Large intestine (tissue), 3 donors: ENCODE measurements at regions not wholly inside any gene's neighbourhood (a gene's known extent, or its start where the extent isn't known, plus 50 kb on each side); places are given as distances from the start of the nearest gene placed in this dataset.
A peak's percentile ranks its signal among the peaks of the same experiment; 100 is the strongest.

Source experiments
- DNase-seq, 2 donors: peaks; one replicate each; pipeline versions ENCODE4 v3.0.0 to v3.0.0-alpha.2; 2013
- H3K27ac ChIP-seq: one replicate; pipeline ENCODE4 v1.5.1; 2013; ENCODE audit warnings: low read length
- H3K27me3 ChIP-seq: 2 replicates; pipeline ENCODE4 v1.6.1; 2013; ENCODE audit warnings: low read length; ENCODE audit not compliant: control insufficient read depth, insufficient read depth
- H3K36me3 ChIP-seq: 2 replicates; pipeline ENCODE4 v1.6.1; 2013; ENCODE audit warnings: low read length; ENCODE audit not compliant: control insufficient read depth, insufficient read depth
- H3K4me1 ChIP-seq: one replicate; pipeline ENCODE4 v1.6.1; 2013; ENCODE audit warnings: low read length; ENCODE audit not compliant: control insufficient read depth, insufficient read depth
- H3K4me3 ChIP-seq: one replicate; pipeline ENCODE4 v1.5.1; 2013; ENCODE audit warnings: low read length
- H3K9me3 ChIP-seq: one replicate; pipeline ENCODE4 v1.6.1; 2013; ENCODE audit warnings: mild to moderate bottlenecking, low read depth, low read length, moderate library complexity; ENCODE audit not compliant: control insufficient read depth
- WGBS: methylation state at CpG from one replicate; pipeline ENCODE4 v1.1.5; 2013; ENCODE audit warnings: low lambda C conversion rate; ENCODE audit not compliant: insufficient coverage; 5-methylcytosine and 5-hydroxymethylcytosine counted together

DNA sequence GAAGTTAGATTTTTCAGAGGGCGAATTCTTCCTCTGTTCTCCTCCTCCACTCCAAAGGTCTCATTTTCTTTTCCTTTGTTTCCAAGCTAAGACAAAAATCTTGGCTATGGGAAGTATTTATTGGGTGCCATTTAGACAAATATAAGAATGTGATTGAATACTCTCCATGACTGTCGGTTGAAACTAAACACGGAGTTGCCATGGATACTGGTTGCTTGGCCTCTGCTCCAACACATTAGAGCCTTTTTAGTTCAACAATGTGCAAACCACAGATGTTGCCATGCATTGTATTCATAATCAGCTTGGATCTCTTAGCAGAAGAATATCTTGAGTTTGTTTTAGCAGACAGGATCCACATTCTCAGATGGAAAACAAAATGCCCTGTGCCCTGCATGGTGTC is 366.5 kb upstream of the LCORL start:
- no peaks in the 10 kb centered on the region for H3K36me3 ChIP-seq
- H3K4me1 ChIP-seq = no peaks in the 10 kb centered on the region
- no peak overlapping the region for H3K4me3 ChIP-seq
- DNase-seq = no peak
- no peaks in the 10 kb centered on the region for H3K27me3 ChIP-seq
- WGBS = 67% methylated on average over 1 of the region's 3 CpGs
- H3K27ac ChIP-seq = no peak overlapping the region
- H3K9me3 ChIP-seq = no peaks in the 10 kb centered on the region

DNA sequence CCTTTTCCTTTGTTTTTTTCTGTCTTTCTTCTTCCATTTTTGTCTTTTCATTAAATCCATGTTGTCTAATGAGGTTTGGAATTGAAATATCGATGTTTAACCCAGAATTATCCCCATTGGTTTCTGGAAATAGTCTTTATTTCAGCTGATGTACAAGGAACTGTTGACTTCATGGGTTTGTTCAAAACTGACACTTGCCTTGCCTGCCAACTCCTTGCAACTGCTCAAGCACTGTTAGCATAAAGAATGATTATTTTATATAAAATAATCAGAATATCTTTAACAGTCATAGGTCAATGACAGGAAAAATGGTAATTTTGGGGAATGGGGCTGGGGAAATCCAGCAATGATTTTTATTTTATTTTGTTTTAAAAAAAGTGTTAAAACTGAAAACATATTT is 359.6 kb upstream of the LCORL start:
- Histone ChIP-seq H3K4me3 (no peak overlapping the region), H3K9me3 (no peaks in the 10 kb centered on the region), H3K4me1 (no peaks in the 10 kb centered on the region), H3K36me3 (no peaks in the 10 kb centered on the region), H3K27ac (no peak overlapping the region), H3K27me3 (no peaks in the 10 kb centered on the region)
- DNase-seq = no peak
- no CpG with 5 or more reads among the region's 1 CpG for WGBS

DNA sequence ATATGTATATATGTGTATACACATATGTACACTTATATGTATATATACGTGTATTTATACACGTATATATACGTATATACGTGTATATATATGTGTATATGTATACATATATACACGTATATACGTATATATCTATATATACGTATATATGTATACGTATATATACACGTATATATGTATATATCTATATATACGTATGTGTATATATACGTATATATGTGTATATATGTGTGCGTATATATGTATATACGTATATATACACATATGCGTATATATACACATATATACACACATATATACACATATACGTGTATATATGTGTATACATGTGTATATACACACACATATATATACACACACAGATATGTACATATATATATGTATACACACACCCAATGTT is 348.0 kb upstream of the LCORL start:
- no peaks in the 10 kb centered on the region for H3K4me1 ChIP-seq
- H3K9me3 ChIP-seq = peaks cover 8% of the 10 kb centered on the region
- H3K4me3 ChIP-seq = no peak overlapping the region
- no peak for DNase-seq
- H3K27me3 ChIP-seq = no peaks in the 10 kb centered on the region
- 95% methylated on average over 6 of the region's 15 CpGs for whole genome bisulfite sequencing
- H3K36me3 ChIP-seq = no peaks in the 10 kb centered on the region
- H3K27ac ChIP-seq = no peak overlapping the region

DNA sequence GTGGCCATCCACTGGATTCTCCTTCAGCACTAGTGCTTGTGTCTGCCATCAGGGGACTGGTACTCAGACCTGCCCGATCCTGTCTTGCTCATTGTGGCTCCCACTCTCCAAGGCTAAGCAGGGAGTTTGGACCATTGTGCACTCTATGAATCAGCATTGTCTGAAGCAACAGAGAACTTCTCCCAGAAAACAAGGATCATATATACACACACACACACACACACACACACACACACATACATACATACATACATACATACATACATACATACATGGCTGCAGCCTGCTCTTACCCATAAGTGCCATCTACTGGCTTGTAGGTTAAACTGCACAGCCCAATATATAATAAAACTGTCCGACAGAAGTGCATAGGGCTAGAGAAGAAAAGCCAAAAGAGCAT is 345.3 kb upstream of the LCORL start:
- 43% methylated on average over 1 of the region's 2 CpGs for WGBS
- Histone ChIP-seq H3K27ac (no peak overlapping the region), H3K36me3 (no peaks in the 10 kb centered on the region), H3K4me3 (no peak overlapping the region), H3K4me1 (no peaks in the 10 kb centered on the region), H3K9me3 (peaks cover 6% of the 10 kb centered on the region), H3K27me3 (no peaks in the 10 kb centered on the region)
- DNase-seq = peak; percentile 20 to 53

DNA sequence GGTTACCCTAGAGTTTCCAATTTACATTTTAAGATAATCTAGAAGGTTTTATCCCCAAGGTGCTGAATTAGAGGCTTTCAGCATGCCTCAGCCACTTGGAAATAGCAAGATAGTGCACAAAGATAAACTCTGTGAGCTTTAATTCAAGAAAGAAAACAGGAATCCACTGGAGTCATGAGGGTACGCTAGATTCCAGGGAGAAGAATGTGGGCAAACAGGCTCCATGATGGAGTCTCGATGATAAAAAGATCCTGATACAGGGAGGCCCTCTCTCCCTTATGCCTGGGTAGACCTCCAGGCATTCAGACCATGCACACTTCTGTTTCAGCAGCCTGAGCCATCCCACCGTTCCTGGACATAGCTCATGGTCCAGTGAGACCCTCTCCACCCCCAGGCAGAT is 344.6 kb upstream of the LCORL start:
- DNase-seq = no peak
- Histone ChIP-seq H3K9me3 (peaks cover 6% of the 10 kb centered on the region), H3K4me1 (no peaks in the 10 kb centered on the region), H3K27me3 (no peaks in the 10 kb centered on the region), H3K36me3 (no peaks in the 10 kb centered on the region), H3K27ac (no peak overlapping the region), H3K4me3 (no peak overlapping the region)
- WGBS = no CpG with 5 or more reads among the region's 3 CpGs

DNA sequence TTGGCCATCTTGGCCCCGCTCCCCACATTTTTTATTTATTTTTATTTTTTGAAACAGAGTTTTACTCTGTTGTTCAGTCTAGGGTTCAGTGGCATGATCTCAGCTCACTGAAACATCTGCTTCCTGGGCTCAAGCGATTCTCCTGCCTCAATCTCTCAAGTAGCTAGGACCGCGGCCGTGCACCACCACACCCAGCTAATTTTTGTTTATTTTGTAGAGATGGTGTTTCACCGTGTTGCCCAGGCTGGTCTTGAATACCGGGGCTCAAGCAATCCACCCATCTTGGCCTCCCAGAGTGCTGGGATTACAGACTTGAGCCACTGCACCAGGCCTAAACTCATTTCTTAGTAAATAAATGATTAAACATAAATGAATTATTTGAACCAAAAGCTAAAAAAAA is 322.0 kb upstream of the LCORL start:
- no peaks in the 10 kb centered on the region for H3K9me3 ChIP-seq
- H3K27me3 ChIP-seq = no peaks in the 10 kb centered on the region
- no peak overlapping the region for H3K27ac ChIP-seq
- no peak overlapping the region for H3K4me3 ChIP-seq
- DNase-seq = no peak
- no peaks in the 10 kb centered on the region for H3K36me3 ChIP-seq
- H3K4me1 ChIP-seq = no peaks in the 10 kb centered on the region
- no CpG with 5 or more reads among the region's 7 CpGs for WGBS

DNA sequence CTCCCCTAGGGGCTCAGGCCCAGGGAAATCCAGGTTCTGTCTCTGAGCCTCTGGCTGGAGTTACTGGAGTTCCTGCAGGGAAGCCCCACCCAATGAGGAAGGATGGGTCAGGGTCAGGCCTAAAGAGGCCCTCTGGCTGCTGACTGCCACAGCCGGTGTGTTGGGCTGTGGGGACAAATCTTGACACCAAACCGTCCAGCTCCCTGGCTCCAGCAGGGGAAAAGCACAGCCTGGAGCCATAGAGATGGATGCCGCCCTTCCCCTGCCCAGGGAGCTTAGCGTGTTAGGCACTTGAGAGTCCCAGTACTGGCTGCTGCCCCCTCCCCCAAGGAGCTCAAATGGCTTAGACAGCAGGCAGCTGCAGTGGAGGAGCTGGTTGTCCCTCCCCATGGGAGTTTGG is 321.3 kb upstream of the LCORL start:
- H3K27ac ChIP-seq = no peak overlapping the region
- WGBS = no CpG with 5 or more reads among the region's 4 CpGs

DNA sequence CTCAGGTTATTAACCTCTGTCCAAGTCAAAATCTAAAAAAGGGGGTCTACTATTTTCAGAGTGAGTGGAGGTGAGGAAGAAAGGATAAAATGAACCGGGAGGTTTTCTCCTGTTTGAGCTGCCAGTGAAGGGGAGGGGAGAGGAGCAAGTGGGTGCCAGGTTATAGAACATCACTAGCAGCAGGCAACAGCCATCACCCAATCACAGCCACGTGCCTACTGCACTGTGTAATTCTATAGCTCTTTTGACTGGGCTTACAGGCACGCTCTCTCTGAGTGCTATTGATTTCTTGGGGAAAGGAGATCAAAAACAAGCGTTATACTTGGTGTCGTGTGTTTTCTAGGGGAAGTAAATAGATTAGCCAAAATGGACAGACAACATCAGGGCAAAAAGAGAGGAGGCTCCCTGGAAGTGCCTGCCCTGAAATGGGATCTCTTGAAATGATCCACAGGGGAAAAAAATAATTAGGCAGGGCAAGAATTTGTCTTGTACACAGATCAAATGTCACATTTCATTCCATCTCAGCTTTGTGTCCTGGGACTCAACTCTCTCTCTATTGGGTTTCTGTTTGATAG is 300.5 kb upstream of the LCORL start:
- Histone ChIP-seq H3K27me3 (no peaks in the 10 kb centered on the region), H3K36me3 (no peaks in the 10 kb centered on the region), H3K4me1 (no peaks in the 10 kb centered on the region), H3K9me3 (peaks cover 2% of the 10 kb centered on the region), H3K4me3 (no peak overlapping the region), H3K27ac (no peak overlapping the region)
- no CpG with 5 or more reads among the region's 5 CpGs for WGBS
- DNase-seq = no peak

More for the DNA sequence above, 321.3 kb upstream of the LCORL start:
- Histone ChIP-seq H3K36me3 (no peaks in the 10 kb centered on the region), H3K9me3 (no peaks in the 10 kb centered on the region), H3K4me1 (no peaks in the 10 kb centered on the region), H3K27me3 (no peaks in the 10 kb centered on the region), H3K4me3 (no peak overlapping the region)
- DNase-seq = no peak

DNA sequence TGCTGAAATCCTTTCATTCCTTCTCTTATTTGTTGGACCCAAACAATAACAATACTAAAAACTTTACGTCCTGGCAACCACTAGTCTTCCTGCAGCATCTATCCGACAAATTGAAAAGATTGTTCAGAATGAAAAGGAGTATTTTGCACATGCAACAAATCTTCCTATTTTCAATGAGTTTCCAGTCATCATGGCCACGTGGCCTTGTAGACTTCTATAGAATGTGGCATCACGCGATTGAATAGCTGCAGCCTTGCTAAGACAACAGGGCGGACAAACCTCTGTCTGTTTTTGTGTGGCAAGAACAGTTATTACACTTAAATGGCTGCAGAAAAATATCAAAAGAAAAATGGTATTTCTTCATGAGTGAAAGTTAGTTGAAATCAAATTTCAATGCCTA is 297.9 kb upstream of the LCORL start:
- Histone ChIP-seq H3K4me3 (peak overlapping the region; percentile 13), H3K4me1 (no peaks in the 10 kb centered on the region), H3K27me3 (no peaks in the 10 kb centered on the region), H3K27ac (no peak overlapping the region), H3K36me3 (no peaks in the 10 kb centered on the region), H3K9me3 (peaks cover 2% of the 10 kb centered on the region)
- no peak for DNase-seq
- no CpG with 5 or more reads among the region's 6 CpGs for WGBS

DNA sequence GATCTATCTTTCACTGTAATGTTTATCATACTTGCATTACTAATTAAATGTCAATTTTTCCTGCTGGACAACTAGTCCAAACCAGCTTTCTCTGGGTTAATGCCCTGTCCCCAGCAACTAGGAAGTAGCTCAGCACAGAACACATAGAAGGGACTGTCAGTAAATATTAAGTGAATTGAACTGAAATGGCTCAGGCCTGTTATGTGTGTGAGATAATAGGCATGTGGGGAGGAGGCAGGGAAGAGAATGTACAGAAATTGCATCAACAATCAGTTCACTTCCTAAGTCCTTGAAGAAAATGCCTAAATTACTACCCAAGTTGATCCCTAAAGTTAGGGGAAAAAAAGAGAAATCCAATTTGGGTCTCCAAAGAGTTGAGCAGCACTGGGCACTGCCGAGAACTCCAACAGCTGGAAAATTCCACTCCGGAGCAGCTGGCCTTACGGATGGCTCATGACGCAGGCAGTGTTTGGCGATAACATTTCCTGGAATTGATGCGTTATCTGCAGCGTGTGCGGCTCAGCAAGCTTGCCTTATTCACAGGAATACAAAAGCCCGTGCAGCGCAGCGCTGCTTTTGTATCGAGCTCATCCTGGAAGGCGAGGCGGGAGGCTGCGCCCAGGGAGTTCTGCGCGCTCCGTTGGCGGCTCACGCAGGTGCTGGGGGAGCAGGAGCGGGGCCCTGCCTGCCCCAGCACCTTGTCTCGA is 297.3 kb upstream of the LCORL start:
- peaks cover 2% of the 10 kb centered on the region for H3K9me3 ChIP-seq
- WGBS = no CpG with 5 or more reads among the region's 22 CpGs
- peak overlapping the region; percentile 13 for H3K27ac ChIP-seq

DNA sequence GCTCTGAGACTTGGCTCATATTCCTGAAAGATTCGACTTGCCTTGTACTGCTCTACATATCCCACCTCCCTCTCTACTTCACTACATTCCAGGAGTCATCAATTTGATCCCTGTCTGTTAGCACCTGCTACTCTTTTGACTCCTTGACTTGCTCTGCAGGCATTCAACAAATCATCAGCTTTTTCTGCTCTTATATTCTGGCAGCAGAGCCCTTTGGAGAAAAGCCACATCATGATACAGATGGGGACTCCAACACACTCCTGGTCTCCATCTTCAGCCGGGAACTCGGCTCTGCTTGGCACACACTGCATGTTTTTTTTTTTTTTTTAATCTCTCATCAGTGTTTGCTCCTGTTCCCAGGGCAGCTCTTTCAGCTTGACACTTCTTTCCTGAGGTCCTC is 293.2 kb upstream of the LCORL start:
- Histone ChIP-seq H3K4me1 (no peaks in the 10 kb centered on the region), H3K27ac (no peak overlapping the region)
- WGBS = 72% methylated on average over 2 of the region's 3 CpGs

More for the DNA sequence above, 297.3 kb upstream of the LCORL start:
- no peaks in the 10 kb centered on the region for H3K27me3 ChIP-seq
- peak; percentile 39 to 59 for DNase-seq
- H3K4me1 ChIP-seq = no peaks in the 10 kb centered on the region
- H3K36me3 ChIP-seq = no peaks in the 10 kb centered on the region
- H3K4me3 ChIP-seq = peak overlapping the region; percentile 13

More for the DNA sequence above, 293.2 kb upstream of the LCORL start:
- H3K4me3 ChIP-seq = no peak overlapping the region
- no peak for DNase-seq
- H3K27me3 ChIP-seq = no peaks in the 10 kb centered on the region
- H3K36me3 ChIP-seq = no peaks in the 10 kb centered on the region
- H3K9me3 ChIP-seq = peaks cover 2% of the 10 kb centered on the region
